ENCODE measurements at regions not wholly inside any gene's neighbourhood (a gene's known extent, or its start where the extent isn't known, plus 50 kb on each side); places are given as distances from the start of the nearest gene placed in this dataset.

DNA sequence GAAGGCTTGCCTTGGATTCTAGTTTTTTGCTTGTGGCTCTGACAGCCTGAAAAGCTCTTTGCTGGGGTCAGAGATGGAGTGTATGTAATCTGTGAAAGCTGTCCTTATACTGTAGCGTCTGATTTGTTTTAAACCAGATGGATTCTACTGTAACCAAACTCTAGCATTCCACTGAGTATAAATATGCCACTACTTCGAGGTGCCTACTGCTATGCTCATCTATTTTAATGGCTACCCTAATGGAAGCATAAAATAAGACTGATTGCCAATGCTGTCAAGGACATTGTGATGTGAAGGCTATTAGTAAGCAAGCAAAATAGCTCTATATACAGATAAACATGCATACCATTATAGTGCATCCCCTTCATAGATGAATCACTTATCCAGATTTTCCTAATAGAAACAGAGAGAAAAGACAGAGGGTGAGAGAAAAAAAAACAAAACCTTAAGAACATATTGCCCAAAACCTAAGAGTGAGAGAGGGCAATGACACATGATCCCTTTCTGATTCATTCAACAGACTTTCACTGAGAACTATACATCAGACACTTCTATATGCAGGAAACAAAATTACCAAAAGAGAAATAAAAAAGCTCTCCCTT lies 1025.8 kb upstream of the LCORL start:
- TF ChIP-seq, protein P1, sequence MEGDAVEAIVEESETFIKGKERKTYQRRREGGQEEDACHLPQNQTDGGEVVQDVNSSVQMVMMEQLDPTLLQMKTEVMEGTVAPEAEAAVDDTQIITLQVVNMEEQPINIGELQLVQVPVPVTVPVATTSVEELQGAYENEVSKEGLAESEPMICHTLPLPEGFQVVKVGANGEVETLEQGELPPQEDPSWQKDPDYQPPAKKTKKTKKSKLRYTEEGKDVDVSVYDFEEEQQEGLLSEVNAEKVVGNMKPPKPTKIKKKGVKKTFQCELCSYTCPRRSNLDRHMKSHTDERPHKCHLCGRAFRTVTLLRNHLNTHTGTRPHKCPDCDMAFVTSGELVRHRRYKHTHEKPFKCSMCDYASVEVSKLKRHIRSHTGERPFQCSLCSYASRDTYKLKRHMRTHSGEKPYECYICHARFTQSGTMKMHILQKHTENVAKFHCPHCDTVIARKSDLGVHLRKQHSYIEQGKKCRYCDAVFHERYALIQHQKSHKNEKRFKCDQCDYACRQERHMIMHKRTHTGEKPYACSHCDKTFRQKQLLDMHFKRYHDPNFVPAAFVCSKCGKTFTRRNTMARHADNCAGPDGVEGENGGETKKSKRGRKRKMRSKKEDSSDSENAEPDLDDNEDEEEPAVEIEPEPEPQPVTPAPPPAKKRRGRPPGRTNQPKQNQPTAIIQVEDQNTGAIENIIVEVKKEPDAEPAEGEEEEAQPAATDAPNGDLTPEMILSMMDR (IDR thresholded peaks at IDR 0.05; ENCODE audit: partially characterized antibody, unreplicated experiment) = no peak
- Mint-ChIP-seq H3K36me3 (ENCODE audit: unreplicated experiment) (no peaks in the 10 kb centered on the region), H3K27ac (ENCODE audit: unreplicated experiment) (no peak overlapping the region), H3K27me3 (ENCODE audit: unreplicated experiment) (no peaks in the 10 kb centered on the region), H3K4me3 (ENCODE audit: unreplicated experiment) (no peak overlapping the region), H3K4me1 (ENCODE audit: low read depth, unreplicated experiment) (peaks cover 5% of the 10 kb centered on the region), H3K9me3 (ENCODE audit: unreplicated experiment) (no peaks in the 10 kb centered on the region)
- no peak for DNase-seq

GRCh38 chr4:19039816-19040215 lies 1018.3 kb upstream of the LCORL start:
- Mint-ChIP-seq H3K36me3 (ENCODE audit: unreplicated experiment) (no peaks in the 10 kb centered on the region), H3K9me3 (ENCODE audit: unreplicated experiment) (no peaks in the 10 kb centered on the region), H3K27me3 (ENCODE audit: unreplicated experiment) (no peaks in the 10 kb centered on the region), H3K4me1 (ENCODE audit: low read depth, unreplicated experiment) (no peaks in the 10 kb centered on the region), H3K4me3 (ENCODE audit: unreplicated experiment) (no peak overlapping the region), H3K27ac (ENCODE audit: unreplicated experiment) (no peak overlapping the region)
- TF ChIP-seq, protein P1 (IDR thresholded peaks at IDR 0.05; ENCODE audit: partially characterized antibody, unreplicated experiment) = no peak
- DNase-seq = no peak

- TF ChIP-seq, protein P1 (IDR thresholded peaks at IDR 0.05; ENCODE audit: partially characterized antibody, unreplicated experiment) = no peak
- H3K9me3 Mint-ChIP-seq (ENCODE audit: unreplicated experiment) = no peaks in the 10 kb centered on the region
- H3K27me3 Mint-ChIP-seq (ENCODE audit: unreplicated experiment) = no peaks in the 10 kb centered on the region
- no peak overlapping the region for H3K27ac Mint-ChIP-seq (ENCODE audit: unreplicated experiment)
- no peaks in the 10 kb centered on the region for H3K36me3 Mint-ChIP-seq (ENCODE audit: unreplicated experiment)
- no peaks in the 10 kb centered on the region for H3K4me1 Mint-ChIP-seq (ENCODE audit: low read depth, unreplicated experiment)
- no peak for DNase-seq
- no peak overlapping the region for H3K4me3 Mint-ChIP-seq (ENCODE audit: unreplicated experiment)
Measured at GRCh38 chr4:19038231-19038630, 1016.7 kb upstream of the LCORL start.

- no peak for DNase-seq
- no peak overlapping the region for H3K27ac Mint-ChIP-seq (ENCODE audit: unreplicated experiment)
- no peaks in the 10 kb centered on the region for H3K36me3 Mint-ChIP-seq (ENCODE audit: unreplicated experiment)
- H3K4me3 Mint-ChIP-seq (ENCODE audit: unreplicated experiment) = no peak overlapping the region
- H3K27me3 Mint-ChIP-seq (ENCODE audit: unreplicated experiment) = no peaks in the 10 kb centered on the region
- no peaks in the 10 kb centered on the region for H3K9me3 Mint-ChIP-seq (ENCODE audit: unreplicated experiment)
- H3K4me1 Mint-ChIP-seq (ENCODE audit: low read depth, unreplicated experiment) = no peaks in the 10 kb centered on the region
- TF ChIP-seq, protein P1 (IDR thresholded peaks at IDR 0.05; ENCODE audit: partially characterized antibody, unreplicated experiment) = no peak
Measured at GRCh38 chr4:19033816-19034733, 1012.5 kb upstream of the LCORL start.

GRCh38 chr4:19030536-19030935 lies 1009.0 kb upstream of the LCORL start:
- Mint-ChIP-seq H3K9me3 (ENCODE audit: unreplicated experiment) (no peaks in the 10 kb centered on the region), H3K36me3 (ENCODE audit: unreplicated experiment) (no peaks in the 10 kb centered on the region), H3K27ac (ENCODE audit: unreplicated experiment) (no peak overlapping the region), H3K27me3 (ENCODE audit: unreplicated experiment) (no peaks in the 10 kb centered on the region), H3K4me1 (ENCODE audit: low read depth, unreplicated experiment) (peaks cover 2% of the 10 kb centered on the region), H3K4me3 (ENCODE audit: unreplicated experiment) (no peak overlapping the region)
- no peak for DNase-seq
- TF ChIP-seq, protein P1 (IDR thresholded peaks at IDR 0.05; ENCODE audit: partially characterized antibody, unreplicated experiment) = no peak

All from glutamatergic neuron (in vitro differentiated cells).